SJSA1 (cell line): ENCODE measurements at regions not wholly inside any gene's neighbourhood (a gene's known extent, or its start where the extent isn't known, plus 50 kb on each side); places are given as distances from the start of the nearest gene placed in this dataset.

Experiments used
- DNase-seq, 2 experiments: peaks; one replicate each; pipeline ENCODE4 v3.0.0-alpha.2; 2015 to 2020; ENCODE audit warnings: low spot score in 2 of 2, low read depth in 1 of 2
- H3K27ac ChIP-seq: fragments of 250-450 bp; sonication (Bioruptor Pico); 2 replicates; pipeline ENCODE4 v1.5.1; 2020; ENCODE audit warnings: mild to moderate bottlenecking, moderate library complexity
- H3K27me3 ChIP-seq: fragments of 250-450 bp; sonication (Bioruptor Pico); replicated peaks from 2 replicates; pipeline ENCODE4 v1.5.1; 2020; ENCODE audit warnings: mild to moderate bottlenecking, moderate library complexity
- H3K36me3 ChIP-seq: fragments of 250-450 bp; sonication (Bioruptor Pico); 2 replicates; pipeline ENCODE4 v1.5.1; 2020; ENCODE audit warnings: mild to moderate bottlenecking
- H3K4me1 ChIP-seq: fragments of 250-450 bp; sonication (Bioruptor Pico); replicated peaks from 2 replicates; pipeline ENCODE4 v1.6.1; 2021; ENCODE audit warnings: mild to moderate bottlenecking
- H3K4me3 ChIP-seq: fragments of 250-450 bp; sonication (Bioruptor Pico); 2 replicates; pipeline ENCODE4 v1.5.1; 2020; ENCODE audit warnings: mild to moderate bottlenecking
- H3K9me3 ChIP-seq: fragments of 250-450 bp; sonication (Bioruptor Pico); replicated peaks from 2 replicates; pipeline ENCODE4 v1.5.1; 2020; ENCODE audit warnings: mild to moderate bottlenecking

DNA sequence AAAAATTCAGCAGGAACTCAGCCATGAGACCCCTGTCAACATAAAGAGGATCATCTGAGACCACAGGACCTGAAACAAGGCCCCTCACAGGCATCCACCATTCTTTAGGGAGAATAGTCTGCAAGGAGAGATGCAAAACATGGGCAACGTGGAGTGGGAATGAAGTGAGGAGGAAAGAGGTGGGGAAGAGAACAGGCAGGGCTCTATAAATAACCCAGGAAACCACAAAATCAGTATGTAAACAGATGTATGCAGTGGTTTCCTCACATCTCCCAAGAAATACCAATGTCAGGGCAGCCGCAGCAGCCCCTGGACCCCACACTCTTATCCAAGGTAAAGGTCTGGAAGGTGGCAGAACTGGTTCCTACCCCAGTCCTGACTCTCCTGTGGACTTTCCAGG is 168.5 kb downstream of the EN1 start:
- Histone ChIP-seq H3K27me3 (no peaks in the 10 kb centered on the region), H3K4me1 (peaks cover 10% of the 10 kb centered on the region), H3K9me3 (no peaks in the 10 kb centered on the region), H3K4me3 (no peak overlapping the region), H3K27ac (no peak overlapping the region), H3K36me3 (no peaks in the 10 kb centered on the region)
- no peak for DNase-seq

GRCh38 chr2:118677546-118677945 is 169.9 kb downstream of the EN1 start:
- H3K9me3 ChIP-seq = no peaks in the 10 kb centered on the region
- H3K4me3 ChIP-seq = no peak overlapping the region
- peaks cover 10% of the 10 kb centered on the region for H3K4me1 ChIP-seq
- DNase-seq = no peak
- no peaks in the 10 kb centered on the region for H3K27me3 ChIP-seq
- H3K36me3 ChIP-seq = no peaks in the 10 kb centered on the region
- no peak overlapping the region for H3K27ac ChIP-seq

GRCh38 chr2:118675531-118675930 is 171.9 kb downstream of the EN1 start:
- Histone ChIP-seq H3K36me3 (no peaks in the 10 kb centered on the region), H3K4me1 (peaks cover 14% of the 10 kb centered on the region), H3K4me3 (no peak overlapping the region), H3K27me3 (no peaks in the 10 kb centered on the region), H3K27ac (no peak overlapping the region), H3K9me3 (no peaks in the 10 kb centered on the region)
- DNase-seq = no peak

DNA sequence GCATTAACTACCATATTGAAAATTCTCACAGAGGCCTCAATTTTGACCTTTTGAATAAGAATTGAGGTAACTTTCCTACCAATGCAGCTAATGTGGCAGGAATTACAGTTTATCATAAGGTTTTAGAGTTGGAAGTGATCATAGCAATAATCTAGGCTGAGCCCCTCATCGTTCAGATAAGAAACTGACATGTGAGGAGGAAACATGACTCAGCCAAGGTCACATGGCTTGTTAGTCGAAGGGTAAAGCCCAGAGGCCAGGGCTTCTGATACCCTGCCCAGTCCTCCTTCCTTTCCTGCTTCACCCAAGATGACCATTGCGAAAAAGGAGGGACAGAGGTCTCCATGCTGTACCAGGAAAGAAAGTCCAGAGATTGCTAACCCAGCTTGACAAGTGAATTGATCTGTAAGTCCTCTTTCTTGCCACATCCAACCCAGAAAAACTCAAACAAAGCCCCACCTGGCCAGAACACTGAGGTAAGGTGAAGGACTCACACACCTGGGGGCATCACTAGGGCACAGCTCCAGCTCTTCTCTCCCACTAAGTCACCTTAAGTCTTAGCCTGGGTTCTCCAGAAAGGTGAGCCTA is 174.8 kb downstream of the EN1 start:
- Histone ChIP-seq H3K4me3 (no peak overlapping the region), H3K27me3 (no peaks in the 10 kb centered on the region), H3K9me3 (no peaks in the 10 kb centered on the region), H3K4me1 (peaks cover 29% of the 10 kb centered on the region), H3K27ac (no peak overlapping the region), H3K36me3 (no peaks in the 10 kb centered on the region)
- no peak for DNase-seq

DNA sequence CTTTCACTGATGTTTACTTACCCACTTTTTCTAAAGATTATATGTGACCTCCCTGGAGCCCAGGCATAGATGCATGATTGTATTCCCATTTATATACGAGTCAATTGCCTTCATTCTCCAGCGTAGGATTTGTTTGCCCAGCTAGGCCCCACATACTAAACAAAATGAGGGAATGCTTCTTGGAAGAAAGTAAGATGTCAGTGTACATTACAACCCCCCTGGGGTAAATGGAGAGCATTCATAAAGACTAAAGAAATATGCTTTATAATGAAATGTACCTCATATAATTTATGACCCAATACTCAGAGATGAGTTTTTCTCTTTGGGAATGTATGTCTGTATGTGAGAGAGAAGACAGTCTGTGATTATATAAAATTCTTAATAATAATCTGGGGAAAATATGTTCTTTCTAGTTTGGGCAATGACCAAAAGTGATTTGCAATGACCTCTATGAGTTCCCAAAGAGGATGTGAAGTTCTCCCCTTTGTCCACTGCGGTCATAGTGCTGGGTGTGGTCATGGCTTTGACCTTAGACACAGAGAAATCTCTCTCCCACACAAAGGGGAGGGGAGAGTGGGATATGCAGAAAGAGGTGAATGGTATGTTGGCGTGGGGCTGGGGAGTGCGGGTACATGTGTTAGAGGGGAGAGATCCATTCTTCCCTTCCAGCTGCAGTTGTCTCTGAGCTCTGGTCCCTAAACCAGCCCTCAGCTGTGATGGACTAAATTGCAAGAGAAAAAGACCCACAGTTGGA is 175.6 kb downstream of the EN1 start:
- H3K36me3 ChIP-seq = no peaks in the 10 kb centered on the region
- peaks cover 35% of the 10 kb centered on the region for H3K4me1 ChIP-seq
- no peak overlapping the region for H3K27ac ChIP-seq
- DNase-seq = no peak
- no peak overlapping the region for H3K4me3 ChIP-seq
- no peaks in the 10 kb centered on the region for H3K27me3 ChIP-seq
- H3K9me3 ChIP-seq = no peaks in the 10 kb centered on the region

GRCh38 chr2:118670838-118671237 is 176.6 kb downstream of the EN1 start:
- DNase-seq = no peak
- Histone ChIP-seq H3K9me3 (no peaks in the 10 kb centered on the region), H3K27me3 (no peaks in the 10 kb centered on the region), H3K4me1 (peaks cover 35% of the 10 kb centered on the region), H3K36me3 (no peaks in the 10 kb centered on the region), H3K4me3 (no peak overlapping the region), H3K27ac (no peak overlapping the region)

DNA sequence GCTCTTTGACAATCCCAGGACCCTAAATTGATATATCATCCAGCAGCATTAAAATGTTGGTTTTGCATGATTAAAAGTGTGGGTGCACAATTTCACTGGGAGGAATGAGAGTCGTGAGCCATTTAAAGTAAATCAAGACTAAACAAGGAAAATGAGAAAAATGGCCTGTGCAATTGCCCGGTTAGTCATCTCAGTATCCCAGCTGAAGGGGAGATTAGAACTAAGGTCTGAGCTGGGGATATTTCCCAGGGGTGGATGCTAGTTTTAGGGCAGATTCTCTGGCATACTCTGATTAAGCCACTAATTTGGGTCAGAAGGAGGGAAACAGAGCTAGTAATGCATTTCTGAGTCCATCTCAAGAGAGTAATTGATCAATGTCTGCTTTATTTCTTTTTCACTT is 177.2 kb downstream of the EN1 start:
- Histone ChIP-seq H3K4me1 (peaks cover 35% of the 10 kb centered on the region), H3K9me3 (no peaks in the 10 kb centered on the region), H3K27me3 (no peaks in the 10 kb centered on the region), H3K36me3 (no peaks in the 10 kb centered on the region), H3K27ac (peak overlapping the region; percentile 92), H3K4me3 (no peak overlapping the region)
- DNase-seq = no peak

DNA sequence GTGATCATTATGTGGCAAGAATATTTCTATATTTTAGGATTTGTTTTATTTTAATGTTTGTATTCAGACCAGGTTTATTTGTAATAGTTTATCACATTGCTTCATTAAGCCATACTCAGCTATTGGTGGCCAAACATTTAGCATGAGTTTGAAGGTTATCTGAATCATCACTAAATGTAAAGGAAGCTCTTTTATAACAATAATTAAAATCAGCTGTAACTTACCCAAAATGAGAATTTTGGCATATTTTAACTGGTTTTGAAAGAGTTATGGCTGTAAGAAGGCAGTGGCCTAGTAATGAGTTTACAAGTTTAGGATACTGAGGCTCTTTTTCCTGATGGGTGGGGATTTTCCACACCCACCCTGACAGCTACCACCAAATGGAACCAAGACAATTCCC is 177.8 kb downstream of the EN1 start:
- H3K4me1 ChIP-seq = peaks cover 36% of the 10 kb centered on the region
- H3K4me3 ChIP-seq = no peak overlapping the region
- no peaks in the 10 kb centered on the region for H3K9me3 ChIP-seq
- no peak for DNase-seq
- H3K27ac ChIP-seq = peak overlapping the region; percentile 92
- H3K27me3 ChIP-seq = no peaks in the 10 kb centered on the region
- H3K36me3 ChIP-seq = no peaks in the 10 kb centered on the region

DNA sequence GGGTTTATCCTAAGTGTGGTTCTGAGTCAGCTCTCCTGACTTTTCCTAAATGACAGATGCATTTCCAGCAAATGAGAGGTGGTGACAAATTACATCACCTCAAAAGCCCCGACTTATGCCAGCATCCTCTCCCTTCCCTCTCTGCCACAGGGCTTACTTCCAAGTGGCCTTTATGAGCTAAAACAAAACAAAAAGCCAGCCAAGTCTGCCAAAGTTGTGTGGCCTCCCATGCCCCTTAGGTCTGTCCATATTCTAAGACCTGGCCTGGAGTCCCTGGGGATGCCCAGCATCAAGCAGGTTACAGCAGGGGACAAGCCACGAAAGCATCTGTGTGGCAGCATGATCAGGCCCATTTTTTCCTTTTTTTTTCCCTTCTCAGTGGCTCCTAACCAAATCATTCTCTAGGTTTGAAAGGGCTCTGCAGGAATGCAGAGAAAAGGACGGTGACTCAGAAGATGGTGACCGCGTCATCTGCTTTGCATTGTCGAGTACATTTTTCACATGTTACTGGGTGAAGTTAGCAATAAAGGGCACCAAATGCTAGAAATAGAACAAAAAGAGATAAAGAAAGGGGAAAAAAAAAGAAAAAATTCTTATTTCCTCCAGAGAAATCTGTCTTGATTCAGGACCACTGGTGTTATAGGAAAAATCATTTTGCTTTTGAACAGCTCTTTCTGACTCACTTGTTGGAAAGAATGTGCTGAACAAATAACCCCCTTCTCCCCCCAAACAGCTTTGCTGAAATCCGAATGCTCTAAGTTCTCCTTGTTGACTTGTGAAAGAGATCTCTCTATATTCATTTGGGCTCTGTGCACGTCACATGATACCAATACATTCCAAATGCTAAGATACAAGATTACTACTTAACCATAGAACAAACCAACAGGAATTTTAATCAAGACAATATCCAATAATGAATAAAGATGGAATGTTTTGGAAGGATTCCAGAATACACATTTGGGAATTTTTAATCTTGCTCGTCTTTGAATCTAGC is 178.7 kb downstream of the EN1 start:
- Histone ChIP-seq H3K27me3 (no peaks in the 10 kb centered on the region), H3K9me3 (no peaks in the 10 kb centered on the region), H3K4me3 (no peak overlapping the region), H3K4me1 (peaks cover 44% of the 10 kb centered on the region), H3K27ac (peak overlapping the region; percentile 92), H3K36me3 (no peaks in the 10 kb centered on the region)
- peak; percentile 89 to 98 for DNase-seq

- H3K4me1 ChIP-seq = peaks cover 44% of the 10 kb centered on the region
- no peaks in the 10 kb centered on the region for H3K36me3 ChIP-seq
- no peak overlapping the region for H3K4me3 ChIP-seq
- no peak for DNase-seq
- no peaks in the 10 kb centered on the region for H3K9me3 ChIP-seq
- no peaks in the 10 kb centered on the region for H3K27me3 ChIP-seq
- peak overlapping the region; percentile 92 for H3K27ac ChIP-seq
These were observed 179.5 kb downstream of the EN1 start for GRCh38 chr2:118667964-118668363.

- Histone ChIP-seq H3K27me3 (no peaks in the 10 kb centered on the region), H3K4me1 (peaks cover 44% of the 10 kb centered on the region), H3K9me3 (no peaks in the 10 kb centered on the region), H3K36me3 (no peaks in the 10 kb centered on the region), H3K27ac (peak overlapping the region; percentile 92), H3K4me3 (no peak overlapping the region)
- no peak for DNase-seq
These were observed 180.1 kb downstream of the EN1 start for GRCh38 chr2:118667348-118667747.

DNA sequence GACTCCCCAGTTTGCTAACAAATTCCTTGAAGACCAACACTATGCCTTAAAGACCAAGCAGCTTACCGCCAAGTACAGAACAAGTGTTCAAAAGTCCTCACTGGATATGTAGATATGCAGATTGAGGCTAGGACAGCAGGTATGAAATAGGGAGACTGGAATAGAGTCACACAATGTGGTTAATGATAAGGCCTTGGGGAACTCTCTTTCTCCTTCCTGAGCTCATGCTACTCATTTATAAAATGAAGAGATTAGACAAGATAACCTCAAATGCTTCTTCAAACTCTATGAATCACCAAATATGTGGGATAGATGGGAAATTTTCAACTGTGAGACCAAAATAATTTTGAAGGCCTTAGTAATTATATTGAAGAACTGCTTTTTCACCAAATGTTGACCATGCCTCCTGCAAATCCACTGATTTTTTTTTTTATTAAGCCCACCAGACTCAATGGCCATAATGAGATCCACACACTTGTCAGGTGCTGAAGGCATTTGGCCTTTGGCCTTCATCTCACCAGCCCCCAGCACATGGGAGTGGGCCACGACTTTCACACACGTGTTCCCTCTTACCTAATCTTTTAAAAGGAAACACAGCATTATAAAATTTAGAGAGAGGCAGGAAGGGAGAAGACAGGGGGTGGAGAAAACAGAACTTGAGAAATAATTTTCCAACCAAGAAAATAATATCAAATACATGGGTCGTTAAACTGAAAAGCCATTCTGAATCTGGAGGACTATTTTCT is 181.5 kb downstream of the EN1 start:
- Histone ChIP-seq H3K9me3 (no peaks in the 10 kb centered on the region), H3K4me3 (no peak overlapping the region), H3K4me1 (peaks cover 44% of the 10 kb centered on the region), H3K27me3 (no peaks in the 10 kb centered on the region), H3K27ac (no peak overlapping the region), H3K36me3 (no peaks in the 10 kb centered on the region)
- no peak for DNase-seq

DNA sequence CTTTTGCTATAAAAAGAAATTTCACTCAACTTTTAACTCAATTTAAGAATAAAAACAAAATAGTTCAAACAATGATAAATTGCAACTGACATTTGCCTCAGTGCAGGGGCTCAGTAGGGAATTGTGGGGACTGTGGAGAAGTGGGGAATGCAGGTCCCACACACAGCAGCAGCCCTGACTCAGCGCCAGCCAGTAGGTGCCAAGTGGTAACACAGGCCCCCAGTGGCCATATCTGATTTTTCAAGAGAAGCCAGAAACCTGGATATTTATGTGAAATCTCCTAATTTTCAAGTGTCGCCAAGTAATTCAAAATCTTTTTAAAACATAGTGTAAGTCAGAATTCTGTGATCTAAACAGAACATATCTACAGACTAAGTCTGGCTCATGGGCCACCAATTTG is 186.3 kb downstream of the EN1 start:
- Histone ChIP-seq H3K36me3 (no peaks in the 10 kb centered on the region), H3K27ac (no peak overlapping the region), H3K4me3 (no peak overlapping the region), H3K27me3 (no peaks in the 10 kb centered on the region; the same call in 1 of the 2 replicates), H3K9me3 (peaks cover 4% of the 10 kb centered on the region; the same call in 1 of the 2 replicates), H3K4me1 (peaks cover 9% of the 10 kb centered on the region; the same call in 1 of the 2 replicates)
- DNase-seq = no peak
